BE2C (cell line): ENCODE measurements at regions not wholly inside any gene's neighbourhood (a gene's known extent, or its start where the extent isn't known, plus 50 kb on each side); places are given as distances from the start of the nearest gene placed in this dataset.
"Not testable (repeated sequence)": the region's sequence is repeated elsewhere in the genome, so short reads cannot be mapped to it uniquely, and the experiment has no call there.

Source experiments
- DNase-seq: peaks from one replicate; pipeline ENCODE4 v3.0.0-alpha.2; 2020
- H3K27me3 ChIP-seq: fragments of 250-450 bp; sonication (Bioruptor Pico); 2 replicates; pipeline ENCODE4 v1.5.1; 2020; ENCODE audit warnings: mild to moderate bottlenecking
- H3K36me3 ChIP-seq: fragments of 250-450 bp; sonication (Bioruptor Pico); 2 replicates; pipeline ENCODE4 v1.5.1; 2020; ENCODE audit warnings: mild to moderate bottlenecking
- H3K4me1 ChIP-seq: fragments of 250-450 bp; sonication (Bioruptor Pico); 2 replicates; pipeline ENCODE4 v1.5.1; 2020
- H3K4me3 ChIP-seq: 2 replicates; pipeline ENCODE4 v1.5.1; 2011; ENCODE audit warnings: low read depth, low read length
- H3K9me3 ChIP-seq: fragments of 250-450 bp; sonication (Bioruptor Pico); 2 replicates; pipeline ENCODE4 v1.5.1; 2020
- TF ChIP-seq, protein P1 (sequence below): IDR thresholded peaks from 2 replicates; pipeline ENCODE4 v1.5.1; 2012; ENCODE audit warnings: mild to moderate bottlenecking, low read depth, low read length

- Histone ChIP-seq H3K36me3 (no peaks in the 10 kb centered on the region), H3K9me3 (no peaks in the 10 kb centered on the region), H3K27me3 (no peaks in the 10 kb centered on the region), H3K4me1 (no peaks in the 10 kb centered on the region), H3K4me3 (no peak overlapping the region)
- TF ChIP-seq, protein P1, sequence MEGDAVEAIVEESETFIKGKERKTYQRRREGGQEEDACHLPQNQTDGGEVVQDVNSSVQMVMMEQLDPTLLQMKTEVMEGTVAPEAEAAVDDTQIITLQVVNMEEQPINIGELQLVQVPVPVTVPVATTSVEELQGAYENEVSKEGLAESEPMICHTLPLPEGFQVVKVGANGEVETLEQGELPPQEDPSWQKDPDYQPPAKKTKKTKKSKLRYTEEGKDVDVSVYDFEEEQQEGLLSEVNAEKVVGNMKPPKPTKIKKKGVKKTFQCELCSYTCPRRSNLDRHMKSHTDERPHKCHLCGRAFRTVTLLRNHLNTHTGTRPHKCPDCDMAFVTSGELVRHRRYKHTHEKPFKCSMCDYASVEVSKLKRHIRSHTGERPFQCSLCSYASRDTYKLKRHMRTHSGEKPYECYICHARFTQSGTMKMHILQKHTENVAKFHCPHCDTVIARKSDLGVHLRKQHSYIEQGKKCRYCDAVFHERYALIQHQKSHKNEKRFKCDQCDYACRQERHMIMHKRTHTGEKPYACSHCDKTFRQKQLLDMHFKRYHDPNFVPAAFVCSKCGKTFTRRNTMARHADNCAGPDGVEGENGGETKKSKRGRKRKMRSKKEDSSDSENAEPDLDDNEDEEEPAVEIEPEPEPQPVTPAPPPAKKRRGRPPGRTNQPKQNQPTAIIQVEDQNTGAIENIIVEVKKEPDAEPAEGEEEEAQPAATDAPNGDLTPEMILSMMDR = no peak
- DNase-seq = no peak
Observed at GRCh38 chr2:67169417-67170140, 227.6 kb upstream of the ETAA1 start.

DNA sequence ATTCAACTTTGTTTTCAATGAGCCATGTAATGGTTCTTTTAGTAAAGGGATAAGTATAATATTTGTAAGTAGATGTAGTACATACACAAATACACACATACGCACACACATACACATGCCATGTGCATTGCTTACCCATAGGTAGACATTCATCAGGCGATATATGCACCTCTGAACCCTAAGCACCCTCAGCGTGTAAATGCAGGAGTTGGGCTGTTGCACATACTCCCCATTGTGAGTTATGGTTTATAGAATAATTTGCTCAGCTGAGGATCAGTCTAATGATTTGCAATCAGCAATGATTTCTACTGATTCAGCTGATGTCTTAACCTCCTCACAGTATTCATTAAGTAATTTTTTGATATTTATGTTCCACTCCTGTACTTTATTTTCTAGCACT is 217.6 kb upstream of the ETAA1 start:
- TF ChIP-seq, protein P1 = no peak
- Histone ChIP-seq H3K4me3 (no peak overlapping the region), H3K4me1 (no peaks in the 10 kb centered on the region), H3K9me3 (no peaks in the 10 kb centered on the region), H3K27me3 (no peaks in the 10 kb centered on the region), H3K36me3 (no peaks in the 10 kb centered on the region)
- no peak for DNase-seq

DNA sequence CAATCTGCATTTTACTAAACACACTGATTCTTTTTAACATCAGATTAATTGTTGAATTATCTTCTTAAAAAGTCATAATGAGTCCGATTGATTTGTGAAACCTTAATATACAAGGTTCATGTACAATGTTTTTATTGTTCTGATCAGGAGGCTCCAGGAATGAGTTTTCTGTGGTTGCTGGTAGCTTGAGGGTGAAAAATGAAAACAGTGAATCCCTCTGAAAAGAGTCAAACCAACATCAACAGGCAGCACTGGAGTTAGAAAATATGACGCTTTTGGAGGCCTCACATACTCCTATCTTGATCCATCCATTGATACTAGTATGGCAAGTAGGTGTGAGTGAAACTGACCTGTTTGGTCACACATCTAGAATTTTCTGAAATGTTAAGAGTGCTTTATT is 216.3 kb upstream of the ETAA1 start:
- no peaks in the 10 kb centered on the region for H3K27me3 ChIP-seq
- H3K9me3 ChIP-seq = no peaks in the 10 kb centered on the region
- TF ChIP-seq, protein P1 = no peak
- DNase-seq = no peak
- no peak overlapping the region for H3K4me3 ChIP-seq
- no peaks in the 10 kb centered on the region for H3K36me3 ChIP-seq
- H3K4me1 ChIP-seq = no peaks in the 10 kb centered on the region

- no peaks in the 10 kb centered on the region for H3K36me3 ChIP-seq
- H3K9me3 ChIP-seq = no peaks in the 10 kb centered on the region
- H3K4me3 ChIP-seq = no peak overlapping the region
- no peaks in the 10 kb centered on the region for H3K27me3 ChIP-seq
- DNase-seq = no peak
- no peaks in the 10 kb centered on the region for H3K4me1 ChIP-seq
- TF ChIP-seq, protein P1 = no peak
Observed at GRCh38 chr2:67182884-67183283, 214.2 kb upstream of the ETAA1 start.

DNA sequence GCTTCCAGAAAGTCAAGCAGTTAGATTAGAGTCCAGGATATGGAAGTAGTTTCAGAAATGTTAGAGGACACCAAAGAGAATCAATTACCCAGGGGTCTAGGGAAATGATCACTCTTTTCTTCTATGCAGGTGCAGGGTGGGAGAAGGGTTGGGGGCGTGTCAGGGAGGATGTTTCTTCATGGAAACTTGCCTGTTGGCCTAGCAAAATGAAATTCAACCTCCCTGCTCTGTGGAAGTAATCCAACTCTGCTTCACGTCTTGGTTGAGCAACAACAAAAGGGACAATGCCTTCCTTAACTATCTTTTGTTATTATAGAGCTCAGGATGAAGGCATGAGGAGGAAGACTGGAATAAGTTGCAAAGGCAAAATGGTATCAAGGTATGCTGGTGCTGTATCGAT is 210.8 kb upstream of the ETAA1 start:
- DNase-seq = no peak
- TF ChIP-seq, protein P1 = no peak
- Histone ChIP-seq H3K36me3 (no peaks in the 10 kb centered on the region), H3K9me3 (no peaks in the 10 kb centered on the region), H3K4me1 (no peaks in the 10 kb centered on the region), H3K27me3 (no peaks in the 10 kb centered on the region), H3K4me3 (no peak overlapping the region)

GRCh38 chr2:67186871-67187270 is 210.3 kb upstream of the ETAA1 start:
- TF ChIP-seq, protein P1 = no peak
- Histone ChIP-seq H3K27me3 (no peaks in the 10 kb centered on the region), H3K36me3 (no peaks in the 10 kb centered on the region), H3K4me1 (no peaks in the 10 kb centered on the region), H3K4me3 (no peak overlapping the region), H3K9me3 (no peaks in the 10 kb centered on the region)
- no peak for DNase-seq

GRCh38 chr2:67195327-67195726 is 201.8 kb upstream of the ETAA1 start:
- not testable (repeated sequence) for H3K4me1 ChIP-seq, H3K9me3 ChIP-seq, DNase-seq, H3K4me3 ChIP-seq, H3K27me3 ChIP-seq, H3K36me3 ChIP-seq
